Skeletal muscle satellite cell (primary cell): ENCODE measurements at regions not wholly inside any gene's neighbourhood (a gene's known extent, or its start where the extent isn't known, plus 50 kb on each side); places are given as distances from the start of the nearest gene placed in this dataset.
"Not testable (repeated sequence)": the region's sequence is repeated elsewhere in the genome, so short reads cannot be mapped to it uniquely, and the experiment has no call there.

Experiments
- H3K27me3 ChIP-seq: 2 replicates; pipeline ENCODE4 v1.7.0; 2013; ENCODE audit warnings: low read length; ENCODE audit not compliant: control insufficient read depth, insufficient read depth
- H3K36me3 ChIP-seq: 2 replicates; pipeline ENCODE4 v1.7.0; 2013; ENCODE audit warnings: mild to moderate bottlenecking, control low read depth, low read length; ENCODE audit not compliant: insufficient read depth
- H3K4me1 ChIP-seq: 2 replicates; pipeline ENCODE4 v1.7.0; 2013; ENCODE audit warnings: low read length; ENCODE audit not compliant: control insufficient read depth, insufficient read depth
- H3K4me2 ChIP-seq: 2 replicates; pipeline ENCODE4 v1.7.0; 2013; ENCODE audit warnings: mild to moderate bottlenecking, low read length
- H3K4me3 ChIP-seq: 2 replicates; pipeline ENCODE4 v1.7.0; 2013; ENCODE audit warnings: low read length
- H3K9ac ChIP-seq: 2 replicates; pipeline ENCODE4 v1.7.0; 2013; ENCODE audit warnings: mild to moderate bottlenecking, low read depth, low read length, moderate library complexity
- H3K9me3 ChIP-seq: replicated peaks from 2 replicates; pipeline ENCODE4 v1.7.0; 2013; ENCODE audit warnings: mild to moderate bottlenecking, control low read depth, low read length

DNA sequence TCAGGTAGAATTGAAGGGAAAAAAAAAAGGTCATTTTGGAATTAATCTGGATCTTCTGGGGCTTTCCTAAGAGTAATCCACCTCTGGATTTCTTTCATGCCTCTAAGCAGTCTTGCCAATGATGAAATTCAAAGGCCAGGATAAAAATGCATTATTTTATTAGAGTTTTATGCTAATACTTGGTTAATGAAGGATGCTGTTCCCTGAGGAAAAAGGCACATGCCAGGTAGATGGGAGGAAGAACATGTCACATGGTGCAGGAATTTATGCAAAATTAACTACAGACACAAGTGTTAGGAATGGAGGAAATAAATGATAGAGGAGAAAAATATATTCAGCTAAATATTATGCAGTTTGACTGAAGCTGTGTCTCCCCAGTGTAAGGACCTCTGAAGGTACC, 792.0 kb downstream of the ETS1 start:
- Histone ChIP-seq H3K9ac (no peak overlapping the region), H3K36me3 (no peaks in the 10 kb centered on the region), H3K4me1 (no peaks in the 10 kb centered on the region), H3K4me2 (no peak overlapping the region), H3K4me3 (no peak overlapping the region), H3K27me3 (no peaks in the 10 kb centered on the region), H3K9me3 (no peaks in the 10 kb centered on the region)

DNA sequence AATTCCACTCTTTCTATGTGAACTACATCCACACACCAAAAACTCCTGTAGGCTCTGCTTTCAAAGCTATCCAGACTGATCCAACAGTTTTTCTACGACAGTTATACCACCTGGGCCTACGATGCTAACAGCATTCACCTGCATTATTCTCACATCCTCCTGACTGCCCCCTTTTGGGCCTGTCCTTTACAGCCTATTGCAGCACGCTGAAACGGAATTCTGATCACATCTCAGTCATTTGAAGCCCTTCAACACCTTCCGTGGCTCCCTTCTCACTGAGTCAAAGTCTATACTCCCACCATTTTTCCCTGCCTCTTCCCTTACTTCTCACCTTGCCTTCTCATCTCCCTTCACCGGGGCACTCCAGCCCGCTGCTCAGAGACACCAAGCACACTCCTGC, 791.3 kb upstream of the KIRREL3 start:
- no peak overlapping the region for H3K4me3 ChIP-seq
- peaks cover 5% of the 10 kb centered on the region for H3K27me3 ChIP-seq
- no peak overlapping the region for H3K4me2 ChIP-seq
- H3K9ac ChIP-seq = no peak overlapping the region
- no peaks in the 10 kb centered on the region for H3K36me3 ChIP-seq
- H3K4me1 ChIP-seq = no peaks in the 10 kb centered on the region
- no peaks in the 10 kb centered on the region for H3K9me3 ChIP-seq

- no peak overlapping the region for H3K4me3 ChIP-seq
- H3K4me1 ChIP-seq = no peaks in the 10 kb centered on the region
- no peaks in the 10 kb centered on the region for H3K36me3 ChIP-seq
- no peak overlapping the region for H3K9ac ChIP-seq
- H3K9me3 ChIP-seq = no peaks in the 10 kb centered on the region
- H3K4me2 ChIP-seq = no peak overlapping the region
- H3K27me3 ChIP-seq = peaks cover 10% of the 10 kb centered on the region
These were observed 790.0 kb upstream of the KIRREL3 start for GRCh38 chr11:127790592-127790991.

- Histone ChIP-seq H3K27me3 (peaks cover 15% of the 10 kb centered on the region), H3K4me1 (no peaks in the 10 kb centered on the region), H3K4me2 (no peak overlapping the region), H3K4me3 (no peak overlapping the region), H3K9me3 (no peaks in the 10 kb centered on the region), H3K9ac (no peak overlapping the region), H3K36me3 (no peaks in the 10 kb centered on the region)
These were observed 789.4 kb upstream of the KIRREL3 start for GRCh38 chr11:127789927-127790326.

GRCh38 chr11:127772938-127773337, 772.4 kb upstream of the KIRREL3 start:
- not testable (repeated sequence) for H3K4me2 ChIP-seq, H3K9ac ChIP-seq, H3K27me3 ChIP-seq, H3K4me3 ChIP-seq, H3K4me1 ChIP-seq, H3K9me3 ChIP-seq, H3K36me3 ChIP-seq

DNA sequence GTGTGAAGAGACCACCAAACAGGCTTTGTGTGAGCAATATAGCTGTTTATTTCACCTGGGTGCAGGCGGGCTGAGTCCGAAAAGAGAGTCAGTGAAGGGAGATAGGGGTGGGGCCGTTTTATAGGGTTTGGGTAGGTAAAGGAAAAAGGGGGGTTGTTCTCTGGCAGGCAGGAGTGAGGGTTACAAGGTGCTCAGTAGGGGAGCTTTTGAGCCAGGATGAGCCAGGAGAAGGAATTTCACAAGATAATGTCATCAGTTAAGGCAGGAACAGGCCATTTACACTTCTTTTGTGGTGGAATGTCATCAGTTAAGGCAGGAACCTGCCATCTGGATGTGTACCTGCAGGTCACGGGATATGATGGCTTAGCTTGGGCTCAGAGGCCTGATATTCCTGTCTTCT, 768.4 kb upstream of the KIRREL3 start:
- H3K4me2 ChIP-seq, H3K4me1 ChIP-seq, H3K9ac ChIP-seq, H3K27me3 ChIP-seq, H3K36me3 ChIP-seq, H3K4me3 ChIP-seq, H3K9me3 ChIP-seq: not testable (repeated sequence)

GRCh38 chr11:127766734-127767133, 766.2 kb upstream of the KIRREL3 start:
- Histone ChIP-seq H3K36me3 (no peaks in the 10 kb centered on the region), H3K4me3 (no peak overlapping the region), H3K9me3 (no peaks in the 10 kb centered on the region), H3K27me3 (no peaks in the 10 kb centered on the region), H3K4me2 (no peak overlapping the region), H3K4me1 (no peaks in the 10 kb centered on the region), H3K9ac (no peak overlapping the region)

GRCh38 chr11:127738771-127739286, 738.3 kb upstream of the KIRREL3 start:
- H3K4me2 ChIP-seq = no peak overlapping the region
- peaks cover 2% of the 10 kb centered on the region for H3K27me3 ChIP-seq
- H3K36me3 ChIP-seq = no peaks in the 10 kb centered on the region
- H3K9ac ChIP-seq = no peak overlapping the region
- H3K4me1 ChIP-seq = no peaks in the 10 kb centered on the region
- H3K9me3 ChIP-seq = no peaks in the 10 kb centered on the region
- no peak overlapping the region for H3K4me3 ChIP-seq

DNA sequence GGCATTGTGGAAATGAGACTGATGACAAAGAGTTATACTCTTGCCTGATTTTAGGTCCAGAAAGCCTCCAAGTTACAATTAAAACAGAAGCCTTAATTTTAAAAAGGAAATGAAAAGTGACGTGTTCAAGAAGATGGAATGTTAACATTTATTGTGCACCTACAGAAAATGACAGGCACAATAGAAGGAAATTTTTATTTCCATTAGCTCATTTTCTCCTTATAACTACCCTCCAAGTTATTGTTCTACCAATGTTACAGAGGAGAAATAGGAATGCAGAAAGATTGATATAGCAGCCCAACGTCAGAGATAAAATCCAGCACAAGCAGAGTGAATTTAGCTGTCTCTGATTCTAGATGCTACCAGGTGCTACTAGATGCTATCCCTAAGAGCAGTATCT, 736.9 kb upstream of the KIRREL3 start:
- Histone ChIP-seq H3K36me3 (no peaks in the 10 kb centered on the region), H3K9me3 (no peaks in the 10 kb centered on the region), H3K4me1 (no peaks in the 10 kb centered on the region), H3K27me3 (no peaks in the 10 kb centered on the region), H3K4me3 (no peak overlapping the region), H3K9ac (no peak overlapping the region), H3K4me2 (no peak overlapping the region)

- no peak overlapping the region for H3K4me3 ChIP-seq
- H3K36me3 ChIP-seq = no peaks in the 10 kb centered on the region
These were observed 733.0 kb upstream of the KIRREL3 start for GRCh38 chr11:127733552-127733951.

GRCh38 chr11:127726367-127726766, 725.8 kb upstream of the KIRREL3 start:
- no peaks in the 10 kb centered on the region for H3K27me3 ChIP-seq
- H3K9me3 ChIP-seq = no peaks in the 10 kb centered on the region
- H3K9ac ChIP-seq = no peak overlapping the region
- H3K4me1 ChIP-seq = no peaks in the 10 kb centered on the region
- H3K36me3 ChIP-seq = no peaks in the 10 kb centered on the region
- no peak overlapping the region for H3K4me3 ChIP-seq
- no peak overlapping the region for H3K4me2 ChIP-seq

More at GRCh38 chr11:127733552-127733951, 733.0 kb upstream of the KIRREL3 start:
- Histone ChIP-seq H3K4me2 (no peak overlapping the region), H3K9me3 (no peaks in the 10 kb centered on the region), H3K27me3 (no peaks in the 10 kb centered on the region), H3K9ac (no peak overlapping the region), H3K4me1 (no peaks in the 10 kb centered on the region)

DNA sequence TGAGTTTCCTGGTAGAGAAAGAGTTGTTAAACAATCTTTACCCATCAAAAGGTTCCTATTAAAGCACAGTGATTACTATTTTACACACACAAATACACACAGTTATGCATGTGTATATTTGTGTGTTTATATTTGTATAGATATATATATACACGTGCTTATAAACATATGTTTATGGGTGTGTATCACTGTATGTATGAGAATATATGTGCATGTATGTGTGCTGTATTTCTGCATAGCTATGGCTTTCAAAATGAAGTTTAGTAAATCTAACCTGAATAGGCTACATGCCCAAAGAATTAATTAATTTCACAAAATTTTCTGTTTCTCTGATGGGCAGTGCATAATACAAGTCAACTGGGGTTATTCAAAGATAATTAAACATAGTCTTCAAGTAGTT, 723.1 kb upstream of the KIRREL3 start:
- no peaks in the 10 kb centered on the region for H3K4me1 ChIP-seq
- H3K9me3 ChIP-seq = no peaks in the 10 kb centered on the region
- no peak overlapping the region for H3K9ac ChIP-seq
- H3K4me3 ChIP-seq = no peak overlapping the region
- H3K27me3 ChIP-seq = no peaks in the 10 kb centered on the region
- no peak overlapping the region for H3K4me2 ChIP-seq
- H3K36me3 ChIP-seq = no peaks in the 10 kb centered on the region
